ENCODE measurements at regions not wholly inside any gene's neighbourhood (a gene's known extent, or its start where the extent isn't known, plus 50 kb on each side); places are given as distances from the start of the nearest gene placed in this dataset.
A peak's percentile ranks its signal among the peaks of the same experiment; 100 is the strongest.

GRCh38 chr5:111933086-111933485, 176.1 kb upstream of the NREP start:
- no peaks in the 10 kb centered on the region for H3F3A ChIP-seq (ENCODE audit: low read length, unreplicated experiment)
- no peak overlapping the region for H3K27ac ChIP-seq (ENCODE audit: low read length)
- ATAC-seq: no peak
- intact Hi-C loops (cut with micrococcal nuclease): no loop called here
- peaks cover 26% of the 10 kb centered on the region for H3K4me1 ChIP-seq (ENCODE audit: insufficient read depth, low read length)
- no peaks in the 10 kb centered on the region for H4K20me1 ChIP-seq (ENCODE audit: low read length)
- ChIA-PET CTCF (no interaction called here), POLR2A (ENCODE audit: unreplicated experiment) (no interaction called here)
- no peak overlapping the region for H3K4me2 ChIP-seq (ENCODE audit: low read length)
- H3K36me3 ChIP-seq (ENCODE audit: low read depth, low read length): no peaks in the 10 kb centered on the region
- no peak overlapping the region for H3K9ac ChIP-seq (ENCODE audit: low read length)
- H3K9me2 ChIP-seq (replicated peaks; ENCODE audit: low read length): no peaks in the 10 kb centered on the region
- no peaks in the 10 kb centered on the region for H3K79me2 ChIP-seq (ENCODE audit: low read length)
- TF ChIP-seq EZH2phosphoT487 (IDR thresholded peaks at IDR 0.05; ENCODE audit: borderline replicate concordance, low read length) (no peak), EZH2 (IDR thresholded peaks at IDR 0.05; ENCODE audit: low read length, unreplicated experiment) (no peak), CTCF (conservative IDR thresholded peaks at IDR 0.05; ENCODE audit: low read depth, low read length) (no peak)
- DNase-seq: no peak
- no TSS peak for BruUV-seq (replicated peaks)
- H2AFZ ChIP-seq (ENCODE audit: low read length): no peak overlapping the region
- H3K4me3 ChIP-seq (ENCODE audit: low read length): no peak overlapping the region
- H3K9me3 ChIP-seq (ENCODE audit: low read length): no peaks in the 10 kb centered on the region
- no peaks in the 10 kb centered on the region for H3K27me3 ChIP-seq (ENCODE audit: low read length)

GRCh38 chr5:111932628-111933027, 175.6 kb upstream of the NREP start:
- peaks cover 26% of the 10 kb centered on the region for H3K4me1 ChIP-seq (ENCODE audit: insufficient read depth, low read length)
- no peaks in the 10 kb centered on the region for H3K27me3 ChIP-seq (ENCODE audit: low read length)
- H4K20me1 ChIP-seq (ENCODE audit: low read length): no peaks in the 10 kb centered on the region
- CTCF ChIA-PET: no interaction called here
- no peak overlapping the region for H2AFZ ChIP-seq (ENCODE audit: low read length)
- POLR2A ChIA-PET (ENCODE audit: unreplicated experiment): no interaction called here
- DNase-seq (peak; percentile 28), ATAC-seq (no peak)
- TF ChIP-seq EZH2phosphoT487 (IDR thresholded peaks at IDR 0.05; ENCODE audit: borderline replicate concordance, low read length): no peak
- no peak for TF ChIP-seq EZH2 (IDR thresholded peaks at IDR 0.05; ENCODE audit: low read length, unreplicated experiment)
- TF ChIP-seq CTCF (conservative IDR thresholded peaks at IDR 0.05; ENCODE audit: low read depth, low read length): no peak
- no peak overlapping the region for H3K4me3 ChIP-seq (ENCODE audit: low read length)
- no peaks in the 10 kb centered on the region for H3K9me2 ChIP-seq (replicated peaks; ENCODE audit: low read length)
- H3F3A ChIP-seq (ENCODE audit: low read length, unreplicated experiment): no peaks in the 10 kb centered on the region
- H3K4me2 ChIP-seq (ENCODE audit: low read length): no peak overlapping the region
- BruUV-seq (replicated peaks): no TSS peak
- H3K36me3 ChIP-seq (ENCODE audit: low read depth, low read length): no peaks in the 10 kb centered on the region
- no peak overlapping the region for H3K9ac ChIP-seq (ENCODE audit: low read length)
- no peak overlapping the region for H3K27ac ChIP-seq (ENCODE audit: low read length)
- intact Hi-C loops (cut with micrococcal nuclease): no loop called here
- no peaks in the 10 kb centered on the region for H3K79me2 ChIP-seq (ENCODE audit: low read length)
- no peaks in the 10 kb centered on the region for H3K9me3 ChIP-seq (ENCODE audit: low read length)

GRCh38 chr5:111932199-111932598, 175.2 kb upstream of the NREP start:
- CTCF ChIA-PET: no interaction called here
- Histone ChIP-seq H3K36me3 (ENCODE audit: low read depth, low read length) (no peaks in the 10 kb centered on the region), H2AFZ (ENCODE audit: low read length) (no peak overlapping the region), H3K9ac (ENCODE audit: low read length) (no peak overlapping the region), H3K27ac (ENCODE audit: low read length) (no peak overlapping the region), H3K27me3 (ENCODE audit: low read length) (no peaks in the 10 kb centered on the region), H3K9me2 (replicated peaks; ENCODE audit: low read length) (no peaks in the 10 kb centered on the region), H3K4me3 (ENCODE audit: low read length) (no peak overlapping the region), H3F3A (ENCODE audit: low read length, unreplicated experiment) (no peaks in the 10 kb centered on the region), H3K79me2 (ENCODE audit: low read length) (no peaks in the 10 kb centered on the region), H4K20me1 (ENCODE audit: low read length) (no peaks in the 10 kb centered on the region), H3K4me1 (ENCODE audit: insufficient read depth, low read length) (peaks cover 26% of the 10 kb centered on the region), H3K4me2 (ENCODE audit: low read length) (no peak overlapping the region), H3K9me3 (ENCODE audit: low read length) (no peaks in the 10 kb centered on the region)
- BruUV-seq (replicated peaks): no TSS peak
- TF ChIP-seq EZH2 (IDR thresholded peaks at IDR 0.05; ENCODE audit: low read length, unreplicated experiment) (no peak), CTCF (conservative IDR thresholded peaks at IDR 0.05; ENCODE audit: low read depth, low read length) (no peak)
- POLR2A ChIA-PET (ENCODE audit: unreplicated experiment): no interaction called here
- ATAC-seq: no peak
- DNase-seq: no peak
- intact Hi-C loops (cut with micrococcal nuclease): no loop called here
